ENCODE measurements at regions not wholly inside any gene's neighbourhood (a gene's known extent, or its start where the extent isn't known, plus 50 kb on each side); places are given as distances from the start of the nearest gene placed in this dataset.
"Not testable (repeated sequence)": the region's sequence is repeated elsewhere in the genome, so short reads cannot be mapped to it uniquely, and the experiment has no call there.

DNA sequence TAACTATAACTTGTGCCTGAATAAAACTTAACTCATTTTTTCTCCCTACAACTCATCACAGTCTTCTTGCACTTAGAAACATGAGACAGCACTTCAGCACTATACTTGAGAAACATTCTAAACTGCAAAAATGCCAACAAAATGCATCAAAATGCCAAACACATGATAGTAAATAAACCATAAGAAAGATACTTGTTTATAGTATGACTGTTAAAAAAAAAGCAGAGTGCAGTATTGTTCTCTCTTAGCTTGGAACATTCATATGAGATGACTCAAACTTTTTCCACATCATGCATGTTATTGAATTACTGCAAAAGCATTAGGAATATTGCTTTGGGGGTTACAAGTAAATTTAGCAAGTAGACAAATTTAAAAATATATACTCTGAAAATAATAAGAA is 135.7 kb upstream of the ANXA10 start:
- no peak for DNase-seq

DNA sequence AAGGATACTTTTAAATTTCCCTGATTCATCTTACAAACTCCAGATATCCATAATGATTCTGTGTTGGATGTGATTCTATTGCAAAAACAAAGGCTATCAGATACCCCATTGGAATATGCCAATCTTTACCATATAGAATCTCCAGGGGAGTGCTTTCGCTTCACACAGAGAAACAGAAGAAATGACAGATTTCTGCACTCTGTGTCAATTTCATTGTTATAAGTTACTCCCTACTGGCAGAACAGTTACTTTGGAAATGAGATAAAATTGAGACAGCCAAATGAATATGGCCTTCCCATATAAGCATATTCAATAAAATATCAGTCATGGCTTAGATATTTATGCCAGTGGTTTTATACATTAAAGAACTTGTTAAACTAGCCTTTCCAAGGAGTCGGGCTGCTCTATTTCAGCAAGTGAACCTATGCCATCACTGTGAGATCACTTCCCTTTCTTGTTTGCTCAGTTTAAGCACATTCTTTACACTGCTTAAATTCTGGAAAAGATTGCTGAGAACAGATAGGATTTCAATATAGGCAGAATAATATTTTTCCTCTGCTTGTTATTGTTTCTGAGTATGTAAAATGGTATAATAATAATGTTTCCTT is 127.5 kb upstream of the ANXA10 start:
- no peak for DNase-seq

DNA sequence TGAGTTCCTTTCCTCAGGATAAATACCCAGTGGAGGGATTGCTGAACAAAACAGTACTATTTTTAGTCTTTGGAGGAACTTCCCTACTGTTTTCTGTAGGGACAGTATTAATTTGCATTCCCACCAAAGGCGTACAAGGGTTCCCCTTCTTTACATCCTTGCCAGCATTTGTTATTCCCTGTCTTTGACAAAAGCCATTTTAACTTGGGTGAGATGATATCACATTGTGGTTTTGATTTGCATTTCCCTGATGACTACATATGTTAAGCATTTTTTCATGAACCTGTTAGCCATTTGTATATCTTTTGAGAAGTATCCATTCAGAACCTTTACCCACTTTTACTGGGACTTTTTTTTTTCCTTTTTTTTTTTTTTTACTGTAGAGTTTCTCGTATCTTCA is 126.2 kb upstream of the ANXA10 start:
- no peak for DNase-seq

DNA sequence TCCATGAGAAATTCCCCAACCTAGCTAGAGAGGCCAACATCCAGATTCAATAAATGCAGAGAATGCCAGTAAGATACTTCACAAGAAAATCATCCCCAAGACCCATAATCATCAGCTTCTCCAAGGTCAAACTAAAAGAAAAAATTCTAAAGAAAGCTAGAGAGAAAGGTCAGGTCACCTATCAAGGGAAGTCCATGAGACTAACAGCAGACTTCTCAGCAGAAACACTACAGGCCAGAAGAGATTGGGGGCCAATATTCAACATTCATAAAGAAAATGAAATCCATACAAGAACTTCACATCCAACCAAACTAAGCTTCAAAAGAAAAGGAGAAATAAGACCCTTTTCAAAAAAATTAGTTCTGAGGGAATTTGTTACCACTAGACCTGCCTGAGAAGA is 118.8 kb upstream of the ANXA10 start:
- DNase-seq, result no peak

DNA sequence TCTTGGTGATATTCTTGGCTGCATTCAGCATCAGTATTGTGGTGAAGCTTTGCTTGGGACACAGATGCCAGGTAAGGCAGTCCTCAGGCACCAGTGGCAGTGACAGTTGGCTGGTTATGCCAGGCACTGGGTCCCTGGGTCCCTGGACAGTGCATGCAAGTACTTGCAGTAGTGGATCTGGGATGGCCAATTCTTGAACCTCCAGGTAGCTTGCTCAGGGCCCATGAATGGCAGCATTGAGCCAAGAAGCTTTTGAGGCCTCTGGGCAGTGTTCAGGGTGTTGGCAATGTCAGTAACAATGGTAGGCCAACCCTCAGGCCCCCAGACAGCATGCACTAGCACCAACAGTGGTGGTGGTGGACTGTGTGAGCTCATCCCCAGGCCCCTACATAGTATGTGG is 106.8 kb upstream of the ANXA10 start:
- no peak for DNase-seq

DNA sequence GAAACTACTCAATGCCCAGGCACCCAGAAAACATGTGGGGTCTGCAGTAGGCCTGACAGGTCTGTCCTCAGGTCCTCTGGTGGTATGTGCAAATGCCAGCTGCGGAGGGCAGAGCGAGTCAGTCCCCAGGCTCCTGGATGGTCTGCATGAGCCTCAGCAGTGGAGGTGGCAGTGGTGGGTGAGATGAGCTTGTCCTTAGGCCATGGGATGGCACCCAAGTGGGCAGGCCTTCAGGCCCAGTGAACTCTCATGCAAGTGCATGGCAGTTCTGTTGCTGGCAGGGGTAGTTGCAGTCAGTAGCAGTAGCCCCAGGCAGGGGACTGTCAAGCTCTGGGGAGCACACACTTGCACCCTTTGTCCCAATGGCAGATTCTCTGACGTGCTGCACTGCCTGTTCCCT is 106.3 kb upstream of the ANXA10 start:
- no peak for DNase-seq

DNA sequence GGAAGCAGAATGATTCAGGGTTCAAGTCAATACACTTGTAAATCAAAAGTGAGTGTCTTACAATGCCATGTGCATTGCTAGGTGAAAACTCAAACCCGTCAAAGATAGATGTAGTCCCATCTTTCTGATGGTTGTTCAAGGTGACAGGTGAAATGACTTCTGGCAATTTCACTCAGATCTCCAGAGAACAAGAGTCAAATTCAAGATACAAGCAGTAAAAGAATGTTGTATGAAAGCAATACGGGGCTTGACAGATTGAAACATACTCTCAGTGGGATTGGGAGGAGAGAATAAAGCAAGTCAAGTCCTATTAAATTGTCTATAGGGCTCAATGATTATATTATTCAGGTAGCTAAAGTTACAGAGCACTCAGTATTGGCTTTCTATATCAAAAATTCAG is 105.1 kb upstream of the ANXA10 start:
- peak; percentile 29 for DNase-seq

DNA sequence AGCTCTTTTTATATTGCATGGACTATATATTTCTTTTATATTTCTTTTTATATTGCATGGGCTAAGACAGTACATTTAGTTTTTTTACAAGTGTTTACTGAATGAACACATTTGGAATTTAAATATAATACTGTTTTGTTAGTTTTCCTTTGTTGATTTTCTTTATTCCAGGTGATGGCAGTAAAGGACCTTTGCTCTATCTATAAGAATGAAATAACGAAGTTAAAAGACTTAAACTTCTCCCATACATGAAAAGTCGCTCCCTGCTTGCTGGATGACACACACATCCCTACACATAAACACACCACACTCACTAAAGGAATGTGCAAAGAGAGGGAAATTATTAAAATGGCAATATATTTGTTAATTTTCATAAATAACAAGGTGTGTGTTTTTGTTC is 102.5 kb upstream of the ANXA10 start:
- no peak for DNase-seq

DNA sequence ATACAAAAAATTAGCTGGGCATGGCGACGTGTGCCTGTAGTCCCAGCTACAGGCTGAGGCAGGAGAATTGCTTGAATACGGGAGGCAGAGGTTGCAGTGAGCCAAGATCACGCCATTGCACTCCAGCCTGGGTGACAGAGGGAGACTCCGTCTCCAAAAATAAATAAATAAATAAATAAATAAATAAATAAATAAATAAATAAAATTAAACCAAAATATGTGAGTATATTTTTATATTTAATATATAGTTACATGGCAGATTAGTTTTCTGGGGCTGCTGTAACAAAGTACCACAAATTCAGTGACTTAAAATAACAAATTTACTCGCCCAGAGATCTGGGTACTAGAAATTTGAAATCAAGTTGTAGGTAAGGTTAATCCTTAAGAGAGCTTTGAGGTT is 84.2 kb upstream of the ANXA10 start:
- not testable (repeated sequence) for DNase-seq

DNA sequence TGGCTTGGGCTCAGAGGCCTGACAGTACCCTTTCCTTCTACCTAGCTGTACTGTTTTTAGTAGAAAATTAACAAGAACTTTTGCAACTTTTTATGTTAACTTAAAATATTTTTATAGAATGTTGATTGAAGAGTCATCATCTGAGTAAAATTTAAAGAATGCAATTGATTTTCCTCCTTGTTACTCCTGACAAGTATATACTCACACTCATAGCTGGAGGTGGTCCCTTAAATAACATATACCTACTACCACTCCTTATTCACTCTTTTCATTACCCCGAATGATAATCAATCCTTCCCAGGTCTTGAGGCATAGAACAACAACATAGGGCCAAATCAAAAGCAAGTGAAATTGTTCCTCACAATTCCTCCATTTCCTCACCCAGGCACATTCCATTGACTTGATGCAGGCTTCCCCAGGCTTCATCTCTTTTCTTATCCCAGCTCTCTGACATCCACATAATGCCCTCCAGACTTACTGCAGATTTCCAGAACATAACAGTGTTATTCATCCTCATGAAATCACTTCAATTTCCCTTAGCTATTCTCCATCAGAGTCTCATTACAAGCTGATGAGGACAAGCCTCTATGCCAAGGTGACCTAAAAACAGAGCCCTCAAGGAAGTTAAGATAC is 73.2 kb upstream of the ANXA10 start:
- DNase-seq, result no peak

DNA sequence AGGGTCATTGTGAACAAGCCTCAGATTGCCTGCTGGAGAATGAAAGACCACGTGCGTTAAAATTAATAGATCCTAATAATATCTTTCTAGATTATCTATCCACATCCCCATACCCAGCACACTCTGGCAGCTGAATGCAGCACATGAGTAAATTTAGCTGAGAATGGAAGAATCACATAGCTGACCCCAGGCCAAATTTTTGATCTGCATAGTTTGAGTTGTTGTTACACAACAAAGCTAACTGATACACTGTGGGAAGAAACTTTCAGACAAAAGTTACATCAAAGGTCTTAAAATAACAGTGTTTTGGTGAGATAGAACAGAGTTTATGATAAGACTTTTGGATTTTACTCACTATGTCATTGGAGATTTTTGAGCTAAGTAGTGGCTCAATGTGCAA is 72.4 kb upstream of the ANXA10 start:
- DNase-seq, result no peak

DNA sequence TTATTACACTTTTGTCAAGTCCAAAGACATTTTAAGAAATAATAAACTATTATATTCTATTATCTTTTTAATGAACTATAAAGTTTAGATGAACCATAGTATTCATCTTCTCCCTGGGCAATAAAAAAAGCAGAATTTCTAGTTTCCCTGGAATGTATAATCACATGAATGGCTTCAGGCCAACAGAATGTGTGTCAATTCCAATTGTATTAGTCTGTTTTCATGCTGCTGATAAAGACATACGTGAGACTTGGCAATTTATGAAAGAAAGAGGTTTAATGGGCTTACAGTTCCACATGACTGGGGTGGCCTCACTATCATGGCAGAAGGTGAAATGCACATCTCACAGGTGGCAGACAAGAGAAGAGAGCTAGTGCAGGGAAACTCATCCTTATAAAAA is 70.7 kb upstream of the ANXA10 start:
- no peak for DNase-seq

DNA sequence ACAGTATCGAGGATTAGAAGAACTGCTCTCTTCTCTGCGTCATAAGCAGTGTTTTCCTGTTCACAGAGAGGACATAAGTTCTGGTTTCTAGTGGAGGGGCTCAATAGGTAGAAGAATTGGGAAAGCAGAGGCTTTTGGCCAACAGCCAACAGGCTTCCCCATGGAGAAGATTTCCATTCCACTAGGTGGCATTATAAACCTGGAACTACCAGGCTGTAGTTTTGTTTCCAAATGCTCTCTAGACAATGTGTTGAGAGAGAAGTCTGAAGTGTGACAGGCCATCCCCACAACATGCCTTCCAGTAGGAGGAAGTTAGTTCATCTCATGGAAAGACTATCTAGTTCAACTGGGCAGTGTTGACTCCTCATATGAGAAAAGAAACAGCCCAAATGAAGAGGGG is 63.8 kb upstream of the ANXA10 start:
- DNase-seq, result no peak

DNA sequence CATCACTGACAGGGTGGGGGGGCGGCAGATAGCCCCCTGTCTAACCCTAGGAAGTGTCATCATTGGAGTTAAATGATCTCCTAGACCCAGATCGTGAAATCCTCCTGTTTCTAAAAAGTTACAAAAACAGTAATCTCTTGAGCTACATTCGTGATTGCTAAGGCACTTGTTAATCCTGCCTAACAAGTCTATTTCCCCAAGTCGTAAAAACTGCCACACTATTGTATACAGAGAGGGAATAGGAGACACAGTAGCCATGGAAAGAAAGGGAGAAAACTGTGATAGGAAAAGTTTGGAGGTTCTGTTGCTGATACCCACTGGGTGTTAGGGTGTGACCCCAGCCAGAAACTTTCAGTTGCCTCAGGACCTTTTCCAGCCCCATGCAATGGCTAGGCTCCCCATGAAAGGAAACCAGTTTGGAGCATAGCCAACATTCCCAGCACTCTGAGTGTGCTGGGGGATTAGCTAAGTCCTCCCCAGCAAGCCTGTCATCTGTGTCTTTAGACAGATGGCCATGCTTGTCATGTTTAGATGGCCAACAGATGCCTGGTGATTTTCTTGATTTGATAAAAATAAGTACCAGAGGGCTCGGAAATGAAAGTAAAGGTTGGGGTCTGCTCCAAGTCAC is 63.3 kb upstream of the ANXA10 start:
- no peak for DNase-seq

DNA sequence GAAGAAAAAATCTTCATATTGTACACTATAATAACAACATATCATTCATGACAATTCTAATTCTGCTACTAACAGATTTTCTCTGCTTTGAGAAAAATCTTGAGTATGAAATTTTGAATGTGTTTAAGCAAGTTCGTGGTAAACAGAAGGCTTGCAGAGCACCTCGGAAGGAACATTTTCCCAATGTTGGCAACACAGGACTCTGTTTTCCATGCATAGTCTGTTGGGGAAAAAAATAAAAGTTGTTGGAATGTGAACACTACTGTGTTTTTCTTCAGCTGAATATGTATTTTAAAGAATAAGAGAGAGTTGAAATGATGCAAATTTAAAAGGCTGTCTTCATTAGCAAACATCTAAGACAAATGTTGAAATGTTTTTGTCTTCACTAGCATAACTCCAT is 54.7 kb upstream of the ANXA10 start:
- DNase-seq, result peak; percentile 8

DNA sequence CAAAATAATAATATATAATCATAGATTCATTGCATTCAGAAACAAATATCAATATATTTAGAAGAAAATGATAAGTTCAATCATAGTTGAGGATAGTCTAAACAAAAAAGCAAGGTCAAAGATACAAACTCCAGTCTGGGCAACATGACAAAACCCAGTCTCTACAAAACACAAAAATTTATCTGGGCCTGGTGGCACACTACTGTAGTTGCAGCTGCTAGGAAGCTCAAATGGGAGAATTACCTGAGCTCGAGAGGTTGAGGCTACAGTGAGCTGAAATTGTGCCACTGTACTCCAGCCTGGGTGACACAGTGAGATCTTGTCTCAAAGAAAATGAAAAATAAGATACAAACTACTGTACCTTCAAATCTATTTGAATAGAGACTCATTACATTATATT is 52.7 kb upstream of the ANXA10 start:
- no peak for DNase-seq

All from eye (tissue), 1 donor.